ENCODE measurements at regions not wholly inside any gene's neighbourhood (a gene's known extent, or its start where the extent isn't known, plus 50 kb on each side); places are given as distances from the start of the nearest gene placed in this dataset.

- Mint-ChIP-seq H3K9me3 (peaks cover 22% of the 10 kb centered on the region), H3K27me3 (no peaks in the 10 kb centered on the region), H3K4me1 (ENCODE audit: low read depth) (no peaks in the 10 kb centered on the region), H3K27ac (no peak overlapping the region), H3K4me3 (no peak overlapping the region), H3K36me3 (ENCODE audit: low read depth) (no peaks in the 10 kb centered on the region)
- no peak for DNase-seq
Observed at GRCh38 chr18:42445359-42445758, 490.3 kb downstream of the PIK3C3 start.

- Mint-ChIP-seq H3K9me3 (peaks cover 22% of the 10 kb centered on the region), H3K4me1 (ENCODE audit: low read depth) (no peaks in the 10 kb centered on the region), H3K27ac (no peak overlapping the region), H3K36me3 (ENCODE audit: low read depth) (no peaks in the 10 kb centered on the region), H3K27me3 (no peaks in the 10 kb centered on the region), H3K4me3 (no peak overlapping the region)
- DNase-seq, result no peak
Observed at GRCh38 chr18:42446195-42446594, 491.2 kb downstream of the PIK3C3 start.

DNA sequence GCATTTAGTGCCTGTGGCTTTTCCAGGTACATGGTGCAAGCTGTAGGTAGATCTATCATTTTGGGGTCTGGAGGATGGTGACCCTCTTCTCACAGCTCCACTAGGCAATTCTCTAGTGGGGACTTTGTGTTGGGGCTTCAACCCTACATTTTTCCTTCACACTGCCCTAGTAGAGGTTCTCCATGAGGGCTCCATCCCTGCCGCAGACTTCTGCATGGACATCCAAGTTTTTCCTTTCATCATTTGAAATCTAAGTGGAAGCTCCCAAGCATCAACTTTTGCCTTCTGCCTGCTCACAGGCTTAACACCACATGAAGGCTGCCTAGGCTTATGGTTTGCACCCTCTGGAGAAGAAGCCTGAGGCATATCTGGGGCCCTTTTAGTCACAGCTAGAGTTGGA lies 492.7 kb downstream of the PIK3C3 start:
- no peak for DNase-seq
- no peaks in the 10 kb centered on the region for H3K27me3 Mint-ChIP-seq
- H3K27ac Mint-ChIP-seq, result no peak overlapping the region
- peaks cover 22% of the 10 kb centered on the region for H3K9me3 Mint-ChIP-seq
- no peaks in the 10 kb centered on the region for H3K36me3 Mint-ChIP-seq (ENCODE audit: low read depth)
- H3K4me3 Mint-ChIP-seq, result no peak overlapping the region
- no peaks in the 10 kb centered on the region for H3K4me1 Mint-ChIP-seq (ENCODE audit: low read depth)

GRCh38 chr18:42458226-42458625 lies 503.2 kb downstream of the PIK3C3 start:
- DNase-seq, result no peak
- Mint-ChIP-seq H3K9me3 (peaks cover 5% of the 10 kb centered on the region), H3K27ac (no peak overlapping the region), H3K36me3 (ENCODE audit: low read depth) (no peaks in the 10 kb centered on the region), H3K27me3 (no peaks in the 10 kb centered on the region), H3K4me3 (no peak overlapping the region), H3K4me1 (ENCODE audit: low read depth) (no peaks in the 10 kb centered on the region)

GRCh38 chr18:42459873-42460272 lies 504.8 kb downstream of the PIK3C3 start:
- no peaks in the 10 kb centered on the region for H3K4me1 Mint-ChIP-seq (ENCODE audit: low read depth)
- H3K27me3 Mint-ChIP-seq, result no peaks in the 10 kb centered on the region
- no peak for DNase-seq
- no peaks in the 10 kb centered on the region for H3K36me3 Mint-ChIP-seq (ENCODE audit: low read depth)
- H3K4me3 Mint-ChIP-seq, result no peak overlapping the region
- no peak overlapping the region for H3K27ac Mint-ChIP-seq
- peaks cover 2% of the 10 kb centered on the region for H3K9me3 Mint-ChIP-seq

GRCh38 chr18:42471885-42472284 lies 516.9 kb downstream of the PIK3C3 start:
- no peaks in the 10 kb centered on the region for H3K9me3 Mint-ChIP-seq
- H3K27me3 Mint-ChIP-seq, result no peaks in the 10 kb centered on the region
- no peak overlapping the region for H3K27ac Mint-ChIP-seq
- no peaks in the 10 kb centered on the region for H3K4me1 Mint-ChIP-seq (ENCODE audit: low read depth)
- no peak for DNase-seq
- H3K4me3 Mint-ChIP-seq, result no peak overlapping the region
- H3K36me3 Mint-ChIP-seq (ENCODE audit: low read depth), result no peaks in the 10 kb centered on the region

DNA sequence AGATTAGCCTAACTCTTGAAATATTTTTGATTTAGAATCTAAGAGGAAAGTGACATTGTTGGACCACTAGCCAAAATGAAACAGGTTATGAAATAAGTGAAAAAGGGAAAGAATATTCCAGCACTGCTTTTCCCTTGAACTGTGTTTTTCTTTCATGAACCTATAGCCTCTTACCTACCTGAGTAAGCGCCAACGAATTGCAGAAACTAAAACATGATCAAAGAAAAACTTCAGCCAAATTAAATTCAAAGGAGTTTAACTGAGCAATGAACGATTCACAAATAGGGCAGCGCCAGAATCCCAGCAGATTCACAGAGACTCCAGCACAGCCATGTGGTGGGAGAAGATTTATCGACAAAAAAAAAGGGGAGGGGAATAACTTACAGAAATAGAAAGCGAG lies 518.6 kb downstream of the PIK3C3 start:
- DNase-seq, result no peak
- Mint-ChIP-seq H3K36me3 (ENCODE audit: low read depth) (no peaks in the 10 kb centered on the region), H3K27ac (no peak overlapping the region), H3K4me3 (no peak overlapping the region), H3K4me1 (ENCODE audit: low read depth) (no peaks in the 10 kb centered on the region), H3K27me3 (no peaks in the 10 kb centered on the region), H3K9me3 (no peaks in the 10 kb centered on the region)

DNA sequence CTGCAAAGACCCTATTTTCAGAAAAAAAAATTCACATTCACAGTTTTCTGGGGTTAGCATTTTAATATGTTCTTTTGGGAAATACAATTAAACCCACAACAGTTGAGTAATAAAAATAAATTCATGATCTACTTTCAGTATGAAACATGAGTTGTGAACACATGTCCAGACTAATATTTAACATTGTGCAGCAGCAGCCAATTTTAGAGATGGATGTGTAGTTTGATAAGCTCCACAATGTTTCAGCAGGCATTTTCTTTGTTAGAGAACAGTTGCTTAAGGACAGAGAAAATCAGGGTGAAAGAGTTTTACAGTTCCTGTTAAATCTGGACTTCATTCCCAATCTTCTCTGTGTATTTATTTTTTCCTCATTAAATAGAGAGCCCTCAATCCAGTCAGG lies 519.5 kb downstream of the PIK3C3 start:
- Mint-ChIP-seq H3K9me3 (no peaks in the 10 kb centered on the region), H3K4me1 (ENCODE audit: low read depth) (no peaks in the 10 kb centered on the region), H3K27ac (no peak overlapping the region), H3K36me3 (ENCODE audit: low read depth) (no peaks in the 10 kb centered on the region), H3K4me3 (no peak overlapping the region), H3K27me3 (no peaks in the 10 kb centered on the region)
- DNase-seq, result no peak

GRCh38 chr18:42475157-42475556 lies 520.1 kb downstream of the PIK3C3 start:
- H3K27ac Mint-ChIP-seq, result no peak overlapping the region
- H3K36me3 Mint-ChIP-seq (ENCODE audit: low read depth), result no peaks in the 10 kb centered on the region
- DNase-seq, result no peak
- peaks cover 2% of the 10 kb centered on the region for H3K9me3 Mint-ChIP-seq
- no peaks in the 10 kb centered on the region for H3K27me3 Mint-ChIP-seq
- H3K4me1 Mint-ChIP-seq (ENCODE audit: low read depth), result no peaks in the 10 kb centered on the region
- no peak overlapping the region for H3K4me3 Mint-ChIP-seq

DNA sequence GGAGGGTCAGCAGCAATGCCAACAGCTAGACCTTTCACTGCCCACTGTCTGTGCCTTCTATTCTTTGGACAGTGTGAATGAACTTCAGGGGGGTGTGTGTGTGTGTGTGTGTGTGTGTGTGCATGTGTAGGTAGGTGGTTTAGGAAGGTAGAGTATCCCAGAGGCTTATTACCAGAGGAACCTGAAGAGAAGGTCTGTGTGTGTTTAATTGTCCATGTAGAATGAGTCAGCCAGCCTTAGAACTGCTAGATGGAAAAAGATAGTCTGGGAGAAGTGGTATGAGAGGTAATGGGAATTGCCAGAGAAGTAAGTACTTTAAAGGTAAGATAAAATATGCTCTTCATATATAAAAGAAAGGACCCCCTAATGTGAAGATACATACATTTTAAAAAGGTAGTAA lies 522.2 kb downstream of the PIK3C3 start:
- Mint-ChIP-seq H3K9me3 (peaks cover 11% of the 10 kb centered on the region), H3K4me1 (ENCODE audit: low read depth) (no peaks in the 10 kb centered on the region), H3K27me3 (no peaks in the 10 kb centered on the region), H3K4me3 (no peak overlapping the region), H3K36me3 (ENCODE audit: low read depth) (no peaks in the 10 kb centered on the region), H3K27ac (no peak overlapping the region)
- DNase-seq, result no peak

DNA sequence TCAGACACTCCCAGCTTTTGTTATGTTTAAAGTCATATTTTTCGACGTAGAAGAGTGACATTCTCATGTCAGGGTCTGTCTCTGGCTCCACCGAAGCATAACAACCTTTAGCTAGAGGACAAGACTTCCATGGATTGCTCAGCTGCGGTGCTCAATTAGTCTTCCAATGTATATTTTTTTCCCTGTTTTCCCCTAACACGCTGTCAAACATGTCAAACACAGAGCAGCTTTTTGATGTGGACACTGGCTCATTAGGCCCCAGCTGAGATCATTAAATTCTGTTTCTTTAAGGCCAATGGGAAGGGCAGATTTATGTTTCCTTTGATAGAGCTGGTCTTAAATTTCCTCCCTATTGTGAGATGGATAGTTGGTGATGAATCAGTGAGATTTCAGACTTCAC lies 525.4 kb downstream of the PIK3C3 start:
- Mint-ChIP-seq H3K9me3 (peaks cover 19% of the 10 kb centered on the region), H3K27ac (no peak overlapping the region), H3K4me1 (ENCODE audit: low read depth) (no peaks in the 10 kb centered on the region), H3K27me3 (no peaks in the 10 kb centered on the region), H3K4me3 (no peak overlapping the region), H3K36me3 (ENCODE audit: low read depth) (no peaks in the 10 kb centered on the region)
- DNase-seq, result no peak

- Mint-ChIP-seq H3K27me3 (no peaks in the 10 kb centered on the region), H3K36me3 (ENCODE audit: low read depth) (no peaks in the 10 kb centered on the region), H3K9me3 (peaks cover 20% of the 10 kb centered on the region), H3K4me1 (ENCODE audit: low read depth) (no peaks in the 10 kb centered on the region), H3K27ac (no peak overlapping the region), H3K4me3 (no peak overlapping the region)
- DNase-seq, result no peak
Observed at GRCh38 chr18:42484648-42485047, 529.6 kb downstream of the PIK3C3 start.

DNA sequence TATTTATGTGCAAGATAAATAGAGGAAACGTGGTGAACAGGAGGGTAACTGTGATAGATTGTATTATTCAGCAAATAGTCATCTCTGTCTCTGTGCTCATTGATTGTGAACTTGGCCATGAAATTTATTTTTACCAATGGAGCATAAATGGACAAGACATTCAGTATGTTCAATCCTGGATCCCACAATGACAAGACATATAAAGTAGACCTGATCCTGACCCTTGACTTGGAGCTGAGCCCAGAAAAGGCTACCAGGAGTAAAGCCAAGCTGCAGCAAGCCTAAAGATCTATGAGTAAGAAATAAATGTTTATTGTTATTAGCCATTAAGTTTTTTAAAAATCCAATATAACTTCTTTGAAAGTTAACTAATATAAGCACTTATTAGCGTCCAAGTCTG lies 531.2 kb downstream of the PIK3C3 start:
- Mint-ChIP-seq H3K27ac (no peak overlapping the region), H3K4me1 (ENCODE audit: low read depth) (no peaks in the 10 kb centered on the region), H3K27me3 (no peaks in the 10 kb centered on the region), H3K9me3 (peaks cover 12% of the 10 kb centered on the region), H3K4me3 (no peak overlapping the region), H3K36me3 (ENCODE audit: low read depth) (no peaks in the 10 kb centered on the region)
- no peak for DNase-seq

DNA sequence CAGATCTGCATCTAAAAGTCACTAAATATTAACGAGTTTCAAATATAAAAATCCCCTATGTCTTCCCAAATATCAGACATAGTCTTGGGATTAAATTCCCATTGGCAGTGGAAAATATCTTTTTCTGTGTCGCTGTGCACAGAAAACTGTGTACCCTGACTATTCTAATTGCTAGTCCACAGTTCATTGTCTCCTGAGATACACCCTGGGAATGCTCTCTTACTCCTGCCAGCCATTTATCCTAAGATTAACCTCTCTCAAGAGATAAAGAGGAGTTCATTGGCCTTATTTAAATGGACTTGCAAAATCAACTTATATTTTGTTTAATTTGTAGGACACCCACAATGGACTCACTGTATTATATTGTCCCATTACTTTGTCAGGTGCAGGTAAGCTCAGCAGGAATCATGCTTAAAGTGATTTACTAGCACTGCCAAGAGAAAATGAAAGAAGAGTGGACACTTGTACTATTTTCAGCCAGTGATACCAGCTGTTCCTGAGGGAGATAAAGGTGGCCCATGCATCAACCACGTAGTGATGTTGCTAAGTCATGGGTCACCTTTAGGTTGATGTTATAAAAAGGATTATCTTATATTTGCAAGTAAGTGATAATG lies 553.8 kb downstream of the PIK3C3 start:
- Mint-ChIP-seq H3K36me3 (ENCODE audit: low read depth) (no peaks in the 10 kb centered on the region), H3K27ac (no peak overlapping the region), H3K27me3 (no peaks in the 10 kb centered on the region), H3K9me3 (peaks cover 11% of the 10 kb centered on the region), H3K4me1 (ENCODE audit: low read depth) (no peaks in the 10 kb centered on the region), H3K4me3 (no peak overlapping the region)
- no peak for DNase-seq

GRCh38 chr18:42509750-42510415 lies 554.8 kb downstream of the PIK3C3 start:
- no peak for DNase-seq
- Mint-ChIP-seq H3K27ac (no peak overlapping the region), H3K4me1 (ENCODE audit: low read depth) (no peaks in the 10 kb centered on the region), H3K9me3 (peaks cover 8% of the 10 kb centered on the region), H3K36me3 (ENCODE audit: low read depth) (no peaks in the 10 kb centered on the region), H3K27me3 (no peaks in the 10 kb centered on the region), H3K4me3 (no peak overlapping the region)

DNA sequence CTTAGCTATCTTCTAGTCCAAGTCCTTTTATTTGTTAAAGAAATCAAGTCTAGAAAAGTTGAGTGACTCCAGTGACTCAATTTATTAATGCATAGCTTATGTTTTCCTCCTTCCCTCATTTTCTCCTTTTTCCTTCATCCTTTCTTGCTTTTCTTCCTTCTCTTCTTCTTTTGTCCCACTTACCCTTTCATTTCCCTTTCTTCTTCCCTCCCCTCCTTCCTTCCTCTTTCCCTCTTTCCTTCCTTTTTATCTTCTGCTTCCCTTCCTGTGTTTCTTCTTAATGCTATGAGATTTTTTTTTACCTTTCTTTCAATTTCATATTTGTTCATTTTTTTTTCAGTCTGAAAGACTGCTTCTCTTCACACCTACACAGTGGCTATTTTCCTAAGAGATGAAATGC lies 555.5 kb downstream of the PIK3C3 start:
- Mint-ChIP-seq H3K36me3 (ENCODE audit: low read depth) (no peaks in the 10 kb centered on the region), H3K4me3 (no peak overlapping the region), H3K27ac (no peak overlapping the region), H3K9me3 (peaks cover 4% of the 10 kb centered on the region), H3K4me1 (ENCODE audit: low read depth) (no peaks in the 10 kb centered on the region), H3K27me3 (no peaks in the 10 kb centered on the region)
- no peak for DNase-seq

Data from activated T-cell treated with anti-CD3 and anti-CD28 coated beads, Interleukin-2, amount 50 U/mL, for 24 hours (primary cell).